ENCODE measurements at regions not wholly inside any gene's neighbourhood (a gene's known extent, or its start where the extent isn't known, plus 50 kb on each side); places are given as distances from the start of the nearest gene placed in this dataset.

DNA sequence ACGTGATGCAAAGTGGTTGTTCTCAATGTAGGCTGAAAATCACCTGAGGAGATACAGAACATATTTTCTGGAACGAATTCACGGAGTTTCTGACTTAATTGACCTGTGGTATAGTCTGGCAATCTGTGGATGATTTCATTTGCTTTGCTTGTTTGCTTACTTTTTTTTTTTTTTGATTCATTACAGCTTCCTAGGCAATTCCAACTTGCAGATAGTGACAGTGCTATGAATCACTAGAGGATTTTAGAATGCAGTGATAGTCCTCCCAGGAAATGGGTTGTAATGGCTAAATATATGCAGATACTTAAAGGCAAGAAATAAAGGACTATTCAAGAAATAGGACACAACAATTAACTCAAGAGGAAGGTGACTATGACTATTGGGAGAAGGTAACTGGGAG is 1378.1 kb upstream of the PRMT6 start:
- TF ChIP-seq, protein P1, sequence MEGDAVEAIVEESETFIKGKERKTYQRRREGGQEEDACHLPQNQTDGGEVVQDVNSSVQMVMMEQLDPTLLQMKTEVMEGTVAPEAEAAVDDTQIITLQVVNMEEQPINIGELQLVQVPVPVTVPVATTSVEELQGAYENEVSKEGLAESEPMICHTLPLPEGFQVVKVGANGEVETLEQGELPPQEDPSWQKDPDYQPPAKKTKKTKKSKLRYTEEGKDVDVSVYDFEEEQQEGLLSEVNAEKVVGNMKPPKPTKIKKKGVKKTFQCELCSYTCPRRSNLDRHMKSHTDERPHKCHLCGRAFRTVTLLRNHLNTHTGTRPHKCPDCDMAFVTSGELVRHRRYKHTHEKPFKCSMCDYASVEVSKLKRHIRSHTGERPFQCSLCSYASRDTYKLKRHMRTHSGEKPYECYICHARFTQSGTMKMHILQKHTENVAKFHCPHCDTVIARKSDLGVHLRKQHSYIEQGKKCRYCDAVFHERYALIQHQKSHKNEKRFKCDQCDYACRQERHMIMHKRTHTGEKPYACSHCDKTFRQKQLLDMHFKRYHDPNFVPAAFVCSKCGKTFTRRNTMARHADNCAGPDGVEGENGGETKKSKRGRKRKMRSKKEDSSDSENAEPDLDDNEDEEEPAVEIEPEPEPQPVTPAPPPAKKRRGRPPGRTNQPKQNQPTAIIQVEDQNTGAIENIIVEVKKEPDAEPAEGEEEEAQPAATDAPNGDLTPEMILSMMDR (IDR thresholded peaks at IDR 0.05) = no peak
- TF ChIP-seq POLR2AphosphoS5 (IDR thresholded peaks at IDR 0.05) (no peak), EP300 (IDR thresholded peaks at IDR 0.05) (no peak), POLR2A (IDR thresholded peaks at IDR 0.05) (no peak)
